Central memory CD8-positive, alpha-beta T cell (primary cell): ENCODE measurements at regions not wholly inside any gene's neighbourhood (a gene's known extent, or its start where the extent isn't known, plus 50 kb on each side); places are given as distances from the start of the nearest gene placed in this dataset.
A peak's percentile ranks its signal among the peaks of the same experiment; 100 is the strongest.
"Not testable (repeated sequence)": the region's sequence is repeated elsewhere in the genome, so short reads cannot be mapped to it uniquely, and the experiment has no call there.

ENCODE experiments used
- ATAC-seq: fragments of 150-1000 bp; cut with Tn5 transposase; replicated peaks from 2 replicates; pipeline ENCODE4 v1.10.0; 2022; ENCODE audit warnings: mild to moderate bottlenecking, moderate FRiP score, moderate number of reproducible peaks; ENCODE audit not compliant: poor library complexity, severe bottlenecking; ENCODE audit errors: extremely low read depth
- DNase-seq, 2 donors: peaks; one replicate each; pipeline ENCODE4 v3.0.0; 2021; ENCODE audit warnings: low spot score in 2 of 2
- H3K27ac Mint-ChIP-seq: one replicate; pipeline ENCODE4 v1.8.0; 2022; ENCODE audit warnings: low read depth, mild to moderate bottlenecking, moderate library complexity, mixed read lengths
- H3K27me3 Mint-ChIP-seq: one replicate; pipeline ENCODE4 v1.8.0; 2022; ENCODE audit warnings: mixed read lengths
- H3K36me3 Mint-ChIP-seq: one replicate; pipeline ENCODE4 v1.8.0; 2022; ENCODE audit warnings: mild to moderate bottlenecking, moderate library complexity, mixed read lengths; ENCODE audit not compliant: insufficient read depth
- H3K4me1 Mint-ChIP-seq: one replicate; pipeline ENCODE4 v1.8.0; 2022; ENCODE audit warnings: mixed read lengths
- H3K4me3 Mint-ChIP-seq: one replicate; pipeline ENCODE4 v1.8.0; 2022; ENCODE audit warnings: mild to moderate bottlenecking, moderate library complexity, mixed read lengths
- H3K9me3 Mint-ChIP-seq: one replicate; pipeline ENCODE4 v1.8.0; 2022; ENCODE audit warnings: mixed read lengths

DNA sequence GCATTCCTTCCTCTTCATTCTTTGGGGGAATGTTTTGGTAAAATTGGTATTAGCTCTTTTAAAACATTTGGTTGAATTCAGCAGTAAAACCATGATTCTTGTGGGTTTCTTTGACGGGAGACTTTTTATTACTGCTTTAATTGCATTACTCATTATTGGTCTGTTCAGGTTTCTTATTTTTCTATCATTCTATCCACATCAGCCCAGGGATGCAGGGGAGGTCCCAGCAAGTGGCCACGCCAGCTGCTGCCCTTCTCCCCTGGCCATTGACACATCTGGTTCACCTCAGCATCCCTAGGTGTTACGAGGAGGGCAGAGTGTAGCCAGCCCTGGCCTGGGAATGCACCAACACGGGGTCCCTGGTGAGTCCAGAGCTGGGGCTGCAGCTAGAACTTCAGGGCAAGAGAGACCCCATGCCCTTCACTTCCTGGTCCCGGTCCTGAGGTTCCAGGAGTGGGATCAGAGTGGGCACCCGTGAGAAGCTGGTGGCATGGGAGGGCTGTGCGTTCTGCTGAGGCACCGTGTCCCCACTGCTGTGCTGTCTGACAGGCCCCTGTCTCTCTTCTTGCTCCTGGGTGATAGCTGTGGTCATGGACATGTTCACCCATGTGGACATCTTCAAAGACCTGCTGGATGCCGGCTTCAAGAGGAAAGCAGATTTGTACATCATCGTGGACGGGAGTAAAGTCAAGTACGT, 72.1 kb upstream of the THOC3 start:
- H3K9me3 Mint-ChIP-seq, H3K27ac Mint-ChIP-seq, H3K4me1 Mint-ChIP-seq, H3K4me3 Mint-ChIP-seq, ATAC-seq, H3K27me3 Mint-ChIP-seq, H3K36me3 Mint-ChIP-seq, DNase-seq: not testable (repeated sequence)

DNA sequence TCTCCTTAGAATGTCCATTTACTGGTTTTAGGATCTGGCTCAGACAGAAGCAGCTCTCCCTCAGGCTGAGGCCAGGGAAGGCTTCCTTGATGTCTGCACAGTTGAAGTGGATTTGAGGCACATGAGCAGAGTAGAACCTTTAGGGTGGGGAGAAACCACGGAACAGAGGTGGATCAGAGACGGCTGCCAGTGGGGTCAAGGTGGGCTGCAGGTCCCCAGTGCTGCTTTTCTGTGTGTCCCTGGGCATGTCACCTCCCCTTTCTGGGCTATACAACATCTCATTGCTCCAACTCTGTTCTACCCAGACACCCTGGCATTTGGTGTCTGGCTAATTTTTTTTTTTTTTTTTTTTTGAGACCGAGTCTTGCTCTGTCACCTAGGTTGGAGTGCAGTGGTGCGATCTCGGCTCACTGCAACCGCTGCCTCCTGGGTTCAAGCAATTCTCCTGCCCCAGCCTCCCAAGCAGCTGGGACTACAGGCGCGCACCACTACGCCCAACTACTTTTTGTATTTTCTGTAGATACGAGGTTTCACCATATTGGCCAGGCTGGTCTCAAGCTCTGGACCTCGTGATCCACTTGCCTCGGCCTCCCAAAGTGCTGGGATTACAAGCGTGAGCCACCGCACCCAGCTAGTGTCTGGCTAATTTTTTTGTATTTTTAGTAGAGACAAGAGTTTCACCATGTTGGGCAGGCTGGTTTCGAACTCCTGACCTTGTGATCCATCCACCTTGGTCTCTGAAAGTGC, 73.3 kb upstream of the THOC3 start:
- not testable (repeated sequence) for H3K9me3 Mint-ChIP-seq, H3K4me1 Mint-ChIP-seq, H3K27ac Mint-ChIP-seq, H3K4me3 Mint-ChIP-seq, H3K36me3 Mint-ChIP-seq, H3K27me3 Mint-ChIP-seq, ATAC-seq, DNase-seq

DNA sequence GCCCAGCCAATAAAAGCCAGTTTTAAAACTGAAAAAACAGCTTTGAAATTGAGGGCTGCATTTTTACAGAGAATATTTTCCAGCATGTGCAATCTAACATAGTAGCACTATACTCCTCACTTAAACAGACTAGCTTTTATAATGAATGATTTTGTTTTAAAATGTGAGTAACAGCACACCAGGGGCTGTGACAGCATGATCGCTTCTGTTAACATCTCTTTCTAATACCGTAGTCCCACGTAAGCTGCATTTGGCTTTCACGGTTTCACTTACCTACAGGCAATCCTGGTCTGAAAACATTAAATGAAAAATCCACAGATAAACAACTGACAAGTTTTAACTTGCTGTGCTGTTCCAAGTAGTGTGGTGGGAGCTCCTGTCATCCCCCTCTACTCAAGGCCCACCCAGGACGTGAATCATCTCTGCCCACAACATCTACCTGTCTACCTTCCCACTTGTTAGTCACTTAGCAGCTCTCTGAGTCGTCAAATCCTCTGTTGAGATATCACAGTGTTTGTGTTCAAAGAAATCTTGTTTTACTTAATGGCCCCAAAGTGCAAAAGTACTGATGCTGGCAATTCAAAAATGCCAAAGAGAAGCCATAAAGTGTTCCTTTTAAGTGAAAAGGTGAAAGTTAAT, 74.0 kb upstream of the THOC3 start:
- DNase-seq, H3K27me3 Mint-ChIP-seq: not testable (repeated sequence)

DNA sequence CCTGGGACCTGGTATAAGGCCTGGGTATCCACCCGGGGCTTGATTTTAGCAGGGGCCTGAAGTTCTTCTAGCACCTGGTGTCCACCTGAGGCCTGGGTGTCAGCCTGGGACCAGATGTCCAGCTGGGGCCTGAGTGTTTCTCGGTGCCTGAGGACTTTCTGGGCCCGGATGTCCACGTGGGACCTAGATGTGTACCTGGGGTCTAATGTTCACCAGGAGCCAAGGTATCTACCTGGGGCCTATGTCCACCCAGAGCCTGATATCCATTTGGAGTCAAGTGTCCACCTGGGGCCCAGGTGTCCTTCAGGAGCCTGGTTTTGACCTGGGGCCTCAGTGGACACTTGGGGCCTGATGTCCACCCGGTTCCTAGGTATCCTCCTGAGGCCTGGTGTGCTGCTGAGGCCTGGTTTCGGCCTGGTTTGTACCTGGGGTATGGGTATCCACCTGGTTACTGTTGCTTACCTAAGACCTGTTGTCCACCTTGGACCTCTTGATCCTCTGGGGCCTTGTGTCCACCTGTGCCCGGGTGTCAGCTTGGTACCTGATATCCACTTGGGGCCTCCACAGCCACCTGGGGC, 75.2 kb upstream of the THOC3 start:
- not testable (repeated sequence) for H3K36me3 Mint-ChIP-seq, H3K9me3 Mint-ChIP-seq, DNase-seq, H3K4me3 Mint-ChIP-seq, H3K27me3 Mint-ChIP-seq, H3K27ac Mint-ChIP-seq, ATAC-seq, H3K4me1 Mint-ChIP-seq

More for the DNA sequence above, 74.0 kb upstream of the THOC3 start:
- not testable (repeated sequence) for H3K36me3 Mint-ChIP-seq, H3K9me3 Mint-ChIP-seq, H3K4me3 Mint-ChIP-seq, H3K27ac Mint-ChIP-seq, H3K4me1 Mint-ChIP-seq, ATAC-seq

GRCh38 chr5:176043986-176044385, 75.9 kb upstream of the THOC3 start:
- not testable (repeated sequence) for H3K9me3 Mint-ChIP-seq, H3K27ac Mint-ChIP-seq, H3K4me1 Mint-ChIP-seq, H3K36me3 Mint-ChIP-seq, H3K27me3 Mint-ChIP-seq, H3K4me3 Mint-ChIP-seq, ATAC-seq, DNase-seq

GRCh38 chr5:176044431-176044830, 76.3 kb upstream of the THOC3 start:
- not testable (repeated sequence) for H3K27ac Mint-ChIP-seq, H3K4me1 Mint-ChIP-seq, H3K36me3 Mint-ChIP-seq, DNase-seq, H3K9me3 Mint-ChIP-seq, H3K27me3 Mint-ChIP-seq, ATAC-seq, H3K4me3 Mint-ChIP-seq

DNA sequence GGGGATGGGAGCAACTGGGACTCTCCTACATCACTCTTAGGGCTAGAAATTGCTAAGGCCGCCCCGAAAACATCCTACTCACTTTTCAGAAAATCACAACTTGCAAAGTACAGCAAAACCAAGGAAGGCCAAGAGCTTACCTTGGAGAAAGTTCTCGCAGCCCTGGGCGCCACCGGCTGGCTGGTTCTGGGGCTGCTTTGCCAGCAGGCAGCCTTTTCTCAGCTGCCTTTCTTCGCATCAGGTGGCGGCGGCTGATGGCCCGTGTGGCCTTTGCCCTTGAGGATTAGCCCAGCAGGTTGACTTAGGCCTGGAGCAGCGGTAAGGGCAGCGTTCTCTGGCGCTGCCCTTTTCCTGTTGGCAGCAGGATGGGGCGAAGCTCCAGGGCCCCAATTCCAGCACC, 77.3 kb upstream of the THOC3 start:
- not testable (repeated sequence) for H3K4me3 Mint-ChIP-seq, H3K27ac Mint-ChIP-seq, H3K9me3 Mint-ChIP-seq, H3K36me3 Mint-ChIP-seq, ATAC-seq, H3K27me3 Mint-ChIP-seq, DNase-seq, H3K4me1 Mint-ChIP-seq

- not testable (repeated sequence) for ATAC-seq, H3K4me3 Mint-ChIP-seq, H3K36me3 Mint-ChIP-seq, H3K27ac Mint-ChIP-seq, H3K9me3 Mint-ChIP-seq, H3K4me1 Mint-ChIP-seq, DNase-seq, H3K27me3 Mint-ChIP-seq
These were observed 80.6 kb upstream of the THOC3 start for GRCh38 chr5:176048671-176049070.

- H3K4me3 Mint-ChIP-seq, H3K4me1 Mint-ChIP-seq, H3K36me3 Mint-ChIP-seq, DNase-seq, H3K9me3 Mint-ChIP-seq, H3K27ac Mint-ChIP-seq, H3K27me3 Mint-ChIP-seq: not testable (repeated sequence)
- ATAC-seq = peak; percentile 94
These were observed 92.6 kb upstream of the THOC3 start for GRCh38 chr5:176060472-176061268.

DNA sequence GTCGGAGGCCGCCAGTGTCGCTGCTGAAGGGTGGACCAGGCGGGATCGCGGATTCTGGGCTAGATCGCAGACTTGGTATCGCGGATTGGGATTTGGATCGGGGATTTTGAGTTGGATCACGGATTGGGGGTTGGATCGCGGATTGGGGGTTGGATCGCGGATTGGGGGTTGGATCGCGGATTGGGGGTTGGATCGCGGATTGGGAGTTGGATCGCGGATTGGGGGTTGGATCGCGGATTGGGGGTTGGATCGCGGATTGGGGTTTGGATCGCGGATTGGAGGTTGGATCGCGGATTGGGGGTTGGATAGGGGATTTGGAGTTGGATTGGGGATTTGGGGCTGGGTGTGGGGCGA, 93.1 kb upstream of the THOC3 start:
- not testable (repeated sequence) for H3K4me1 Mint-ChIP-seq, DNase-seq, H3K27me3 Mint-ChIP-seq, ATAC-seq, H3K27ac Mint-ChIP-seq, H3K36me3 Mint-ChIP-seq, H3K9me3 Mint-ChIP-seq, H3K4me3 Mint-ChIP-seq

DNA sequence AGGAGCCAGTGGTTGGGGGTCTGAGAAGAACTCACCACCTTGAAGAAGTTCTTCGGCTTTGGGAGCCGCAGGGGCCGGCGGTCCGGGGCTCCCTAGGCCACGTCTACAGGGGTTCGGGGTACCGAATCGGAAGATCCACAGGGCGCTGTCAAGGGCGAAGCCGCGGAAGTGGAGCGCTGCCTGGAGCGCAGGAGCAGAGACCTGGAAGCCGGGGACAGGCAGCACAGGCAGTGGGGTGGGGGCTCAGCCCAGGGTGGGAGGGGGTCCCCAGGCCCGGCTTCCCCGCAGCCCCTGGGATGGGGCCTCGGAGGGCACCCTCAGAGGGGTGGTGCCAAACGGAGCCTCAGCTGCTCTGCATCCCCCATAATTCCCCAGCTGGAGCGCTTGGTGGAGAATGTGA, 93.5 kb upstream of the THOC3 start:
- not testable (repeated sequence) for ATAC-seq, H3K9me3 Mint-ChIP-seq, H3K4me1 Mint-ChIP-seq, H3K27me3 Mint-ChIP-seq, H3K4me3 Mint-ChIP-seq, H3K27ac Mint-ChIP-seq, H3K36me3 Mint-ChIP-seq, DNase-seq

DNA sequence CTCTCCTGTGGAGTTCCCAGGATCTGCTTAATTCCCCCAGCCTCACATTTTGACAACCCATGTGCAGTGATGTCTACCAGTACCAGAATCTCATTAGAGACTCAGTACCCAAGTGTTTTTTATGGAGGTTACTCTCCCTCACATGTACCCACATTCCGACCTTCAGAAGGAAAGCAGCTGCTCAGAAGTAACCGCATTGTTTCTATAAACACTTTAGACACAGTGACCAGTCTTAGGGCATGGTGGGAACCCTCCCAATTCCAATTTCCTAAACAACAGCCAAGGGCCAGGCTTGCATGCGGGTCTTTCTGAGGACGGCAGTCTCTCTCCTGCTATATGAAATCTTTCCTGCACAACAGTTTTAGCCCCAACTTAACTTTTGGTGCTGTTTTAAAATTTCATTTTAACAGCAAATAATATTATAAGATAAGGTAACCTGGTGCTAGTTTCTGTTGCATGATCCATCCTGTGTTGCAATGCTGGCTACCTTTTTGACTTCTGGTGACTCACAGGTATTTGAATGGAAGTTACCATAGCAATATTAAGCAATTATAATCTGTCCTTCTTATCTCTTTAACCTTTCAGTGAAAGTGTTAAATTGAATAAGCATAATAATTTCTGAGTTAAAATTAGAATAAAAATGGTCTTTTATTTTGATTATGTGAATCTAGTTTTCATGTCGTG, 98.3 kb upstream of the THOC3 start:
- H3K4me1 Mint-ChIP-seq, H3K36me3 Mint-ChIP-seq, DNase-seq, H3K4me3 Mint-ChIP-seq, H3K27me3 Mint-ChIP-seq, H3K27ac Mint-ChIP-seq, H3K9me3 Mint-ChIP-seq, ATAC-seq: not testable (repeated sequence)
